Body of pancreas (tissue), 4 donors: ENCODE measurements at regions not wholly inside any gene's neighbourhood (a gene's known extent, or its start where the extent isn't known, plus 50 kb on each side); places are given as distances from the start of the nearest gene placed in this dataset.
"Not testable (repeated sequence)": the region's sequence is repeated elsewhere in the genome, so short reads cannot be mapped to it uniquely, and the experiment has no call there.

Experiments used
- ATAC-seq: fragments of 150-250 bp; one replicate; pipeline ENCODE4 v1.9.1; 2016
- DNase-seq, 4 donors: peaks; one replicate each; pipeline ENCODE4 v3.0.0-alpha.2; 2019
- H3K27ac ChIP-seq, 4 donors: fragments of 200-600 bp; sonication (generic); 1 replicate in 3 of 4; 2 replicates in 1 of 4; pipeline versions ENCODE4 v1.5.1 to v1.6.1; 2016 to 2019; ENCODE audit warnings: mild to moderate bottlenecking in 1 of 4, mixed read lengths in 1 of 4, moderate library complexity in 1 of 4
- H3K27me3 ChIP-seq, 2 donors: fragments of 200-600 bp; sonication (generic); one replicate each; pipeline ENCODE4 v1.6.0; 2016; ENCODE audit warnings: mild to moderate bottlenecking in 1 of 2
- H3K36me3 ChIP-seq, 2 donors: fragments of 200-600 bp; sonication (generic); replicated peaks in 1 of 2; 2 replicates each; pipeline ENCODE4 v1.5.1; 2016; ENCODE audit warnings: low read depth in 2 of 2; ENCODE audit not compliant: insufficient read depth in 1 of 2
- H3K4me1 ChIP-seq: fragments of 200-600 bp; sonication (generic); one replicate; pipeline ENCODE4 v1.6.0; 2016
- H3K4me3 ChIP-seq, 2 donors: fragments of 200-600 bp; sonication (generic); 1 replicate in 1 of 2; 2 replicates in 1 of 2; pipeline ENCODE4 v1.5.1; 2016 to 2019
- H3K9me3 ChIP-seq, 3 donors: fragments of 200-600 bp; sonication (generic); 1 replicate in 2 of 3; 2 replicates in 1 of 3; pipeline ENCODE4 v1.5.1; 2016
- CTCF ChIP-seq, 7 experiments: fragments of 450-650 bp in 4 of 7; fragments of 200-600 bp in 3 of 7; sonication (generic) in 3 of 7; IDR thresholded peaks; one replicate each; pipeline ENCODE4 v1.5.1; 2016 to 2019; ENCODE audit warnings: antibody characterized with exemption in 7 of 7
- POLR2A ChIP-seq, 3 donors: fragments of 450-650 bp; IDR thresholded peaks; one replicate each; pipeline ENCODE4 v1.6.1; 2016; ENCODE audit warnings: antibody characterized with exemption in 3 of 3, mild to moderate bottlenecking in 2 of 3
- WGBS, 2 donors: methylation state at CpG; one replicate each; pipeline ENCODE4 v1.1.5; 2017; 5-methylcytosine and 5-hydroxymethylcytosine counted together
- intact Hi-C: fragments of 100-400 bp; cut with DNase I; formaldehyde crosslinking; loops from one replicate; pipeline ENCODE4 v1.15.1; 2023

- intact Hi-C loops, result no loop called here
- no peak overlapping the region for H3K4me3 ChIP-seq
These were observed 1351.3 kb upstream of the CHAC2 start for GRCh38 chr2:52416340-52416739.

GRCh38 chr2:52414561-52415295 lies 1352.9 kb upstream of the CHAC2 start:
- ATAC-seq, result no peak
- no peak for DNase-seq
- Histone ChIP-seq H3K4me1 (no peaks in the 10 kb centered on the region), H3K36me3 (no peaks in the 10 kb centered on the region), H3K27me3 (no peaks in the 10 kb centered on the region), H3K27ac (no peak overlapping the region), H3K4me3 (no peak overlapping the region), H3K9me3 (no peaks in the 10 kb centered on the region)
- TF ChIP-seq CTCF (IDR thresholded peaks at IDR 0.05) (no peak), POLR2A (IDR thresholded peaks at IDR 0.05) (no peak)
- 41 to 42% methylated on average over 3 of the region's 3 CpGs for WGBS, 2 donors
- intact Hi-C loops, result no loop called here

More at GRCh38 chr2:52416340-52416739, 1351.3 kb upstream of the CHAC2 start:
- no peaks in the 10 kb centered on the region for H3K27me3 ChIP-seq
- TF ChIP-seq CTCF (IDR thresholded peaks at IDR 0.05) (no peak), POLR2A (IDR thresholded peaks at IDR 0.05) (no peak)
- H3K4me1 ChIP-seq, result no peaks in the 10 kb centered on the region
- no peaks in the 10 kb centered on the region for H3K36me3 ChIP-seq
- no peak for DNase-seq
- H3K27ac ChIP-seq, result no peak overlapping the region
- no peak for ATAC-seq
- no peaks in the 10 kb centered on the region for H3K9me3 ChIP-seq

GRCh38 chr2:52409308-52410118 lies 1358.1 kb upstream of the CHAC2 start:
- H3K9me3 ChIP-seq, DNase-seq, ATAC-seq, intact Hi-C loops, H3K4me3 ChIP-seq, H3K27ac ChIP-seq, H3K27me3 ChIP-seq, H3K36me3 ChIP-seq, H3K4me1 ChIP-seq: not testable (repeated sequence)
- 77 to 85% methylated on average over 8 to 12 of the region's 12 CpGs for WGBS, 2 donors

GRCh38 chr2:52405980-52406379 lies 1361.6 kb upstream of the CHAC2 start:
- Histone ChIP-seq H3K27me3 (no peaks in the 10 kb centered on the region), H3K9me3 (no peaks in the 10 kb centered on the region), H3K4me1 (peaks cover 9% of the 10 kb centered on the region), H3K27ac (no peak overlapping the region), H3K36me3 (no peaks in the 10 kb centered on the region), H3K4me3 (no peak overlapping the region)
- TF ChIP-seq POLR2A (IDR thresholded peaks at IDR 0.05) (no peak), CTCF (IDR thresholded peaks at IDR 0.05) (no peak)
- 75 to 87% methylated on average over 1 of the region's 1 CpG for WGBS, 2 donors
- no peak for ATAC-seq
- DNase-seq, result no peak
- intact Hi-C loops, result no loop called here

- Histone ChIP-seq H3K27me3 (no peaks in the 10 kb centered on the region), H3K27ac (no peak overlapping the region), H3K9me3 (no peaks in the 10 kb centered on the region), H3K4me1 (peaks cover 9% of the 10 kb centered on the region), H3K4me3 (no peak overlapping the region), H3K36me3 (no peaks in the 10 kb centered on the region)
- WGBS, 2 donors, result 73 to 86% methylated on average over 3 of the region's 3 CpGs
- ATAC-seq (no peak), DNase-seq (no peak)
- intact Hi-C loops, result no loop called here
- TF ChIP-seq CTCF (IDR thresholded peaks at IDR 0.05) (no peak), POLR2A (IDR thresholded peaks at IDR 0.05) (no peak)
These were observed 1362.7 kb upstream of the CHAC2 start for GRCh38 chr2:52404866-52405265.
